Activated CD4-positive, alpha-beta T cell treated with anti-CD3 and anti-CD28 coated beads, Interleukin-10, Interleukin-2, amounts not matched to agents 100 ng/mL and 50 ng/mL, durations not matched to agents 16 hours and 8 hours (primary cell): ENCODE measurements at regions not wholly inside any gene's neighbourhood (a gene's known extent, or its start where the extent isn't known, plus 50 kb on each side); places are given as distances from the start of the nearest gene placed in this dataset.

ENCODE experiments used
- DNase-seq: peaks from one replicate; pipeline ENCODE4 v3.0.0-alpha.2; 2020

DNA sequence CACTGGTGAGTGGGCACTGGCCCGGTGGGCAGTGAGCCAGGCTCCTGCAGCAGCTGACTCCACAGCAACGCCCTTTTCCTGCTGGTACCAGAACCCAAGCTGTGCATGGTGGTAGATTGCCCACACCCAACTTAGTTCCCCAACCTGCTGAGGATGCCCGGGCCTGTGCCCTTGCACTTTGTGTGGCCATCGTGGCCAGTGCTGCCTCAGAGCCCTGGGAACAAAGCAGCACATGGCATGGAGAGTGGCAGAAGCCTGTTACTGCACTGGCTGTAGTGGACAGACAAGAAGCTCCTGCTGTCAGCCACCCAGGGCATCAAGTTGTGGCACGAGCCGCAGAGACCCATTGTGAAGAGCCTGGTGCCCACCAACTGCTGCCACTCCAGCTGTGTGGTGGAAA lies 612.9 kb downstream of the DNAH5 start:
- DNase-seq: no peak

DNA sequence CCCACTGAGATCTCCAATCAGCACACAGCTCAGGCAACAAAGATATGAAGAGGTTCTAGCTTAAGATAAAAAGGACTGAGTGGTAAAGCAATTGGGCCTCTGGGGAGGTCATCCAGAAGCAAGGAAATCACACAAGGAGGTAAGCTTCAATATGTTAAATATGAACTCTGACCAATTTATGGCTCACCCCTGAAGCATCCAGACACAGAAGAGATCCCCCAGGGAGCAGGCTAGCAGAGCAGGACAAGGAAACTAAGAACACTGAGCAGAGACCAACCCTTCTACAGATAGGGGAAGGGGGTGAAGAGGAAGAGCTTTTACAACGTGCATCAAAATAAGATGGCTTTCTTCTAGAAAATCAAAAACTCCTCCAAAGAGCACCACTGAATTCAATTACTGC lies 616.2 kb downstream of the DNAH5 start:
- no peak for DNase-seq

DNA sequence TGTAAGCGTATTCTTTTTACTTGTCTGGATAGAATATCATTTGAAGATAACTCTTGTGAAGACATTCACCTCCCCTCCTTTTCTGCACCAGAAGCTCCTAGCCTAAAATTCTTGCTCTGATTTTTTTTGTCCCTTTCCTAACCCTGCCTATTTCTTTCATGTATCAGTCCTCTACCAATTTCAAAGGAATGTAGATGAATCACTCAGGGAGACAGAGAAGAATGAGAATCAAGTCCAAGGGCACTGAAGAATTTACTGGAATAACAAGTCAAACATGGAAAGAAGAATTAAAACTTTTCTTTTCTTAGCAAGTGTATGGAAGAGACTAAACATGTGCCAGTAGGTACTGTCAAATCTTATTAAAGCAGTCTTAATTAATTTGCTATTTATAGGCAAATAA lies 618.7 kb downstream of the DNAH5 start:
- DNase-seq: no peak

DNA sequence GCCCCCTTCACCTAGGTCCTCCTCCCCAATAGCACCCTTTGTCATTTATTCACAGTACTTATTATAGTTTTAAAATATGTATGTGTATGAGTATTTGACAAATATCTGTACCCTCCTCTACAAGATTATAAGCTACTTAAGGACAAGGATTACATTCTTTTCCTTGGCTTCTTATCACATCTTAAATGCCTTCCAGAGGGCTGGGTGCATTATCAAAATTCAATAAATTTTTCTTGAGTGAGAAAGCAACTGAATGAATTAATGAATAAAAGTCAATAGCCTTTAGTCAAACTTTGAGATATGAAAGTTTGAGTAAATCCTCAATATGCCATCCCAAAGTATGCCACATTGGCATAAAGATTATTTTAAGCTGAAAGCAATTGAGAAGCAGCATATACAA lies 621.7 kb downstream of the DNAH5 start:
- DNase-seq: no peak

DNA sequence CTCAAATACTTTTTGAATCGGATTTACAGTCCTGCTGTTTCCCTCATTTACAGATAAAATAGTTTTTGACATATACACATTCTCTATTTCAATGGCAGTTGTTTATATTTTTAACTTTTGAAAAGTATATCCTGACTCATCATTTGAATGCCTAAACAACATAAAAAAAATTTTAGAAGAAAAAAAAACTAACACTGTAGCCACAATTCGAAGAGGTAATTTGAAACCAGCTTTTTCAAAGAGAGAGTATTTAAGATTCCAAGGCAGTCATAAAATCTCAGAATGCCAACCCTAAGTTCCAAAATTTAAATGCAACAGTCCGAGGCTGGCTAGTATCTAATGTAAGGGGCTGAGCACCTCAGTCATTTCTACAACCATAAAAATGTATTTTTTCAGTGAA lies 626.8 kb downstream of the DNAH5 start:
- no peak for DNase-seq

DNA sequence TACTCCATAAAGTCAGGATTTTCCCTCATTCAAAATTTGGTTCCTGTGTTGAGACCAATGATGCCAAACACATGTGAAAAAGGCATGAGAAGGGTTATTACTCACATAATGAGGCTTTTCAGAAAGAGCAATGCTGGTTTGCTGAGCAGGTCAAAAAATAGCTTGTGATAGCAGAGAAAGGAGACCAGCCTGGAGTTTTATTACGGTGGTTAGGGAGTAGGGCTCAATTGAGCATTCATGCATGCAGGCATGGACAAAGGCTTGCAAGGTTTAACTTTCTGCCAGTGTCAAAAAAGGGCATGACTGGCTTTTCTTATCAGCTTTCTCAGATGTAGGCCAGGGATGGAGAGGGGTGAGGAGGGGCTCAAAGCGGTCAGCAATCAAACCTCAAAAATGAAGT lies 628.3 kb downstream of the DNAH5 start:
- DNase-seq: no peak

DNA sequence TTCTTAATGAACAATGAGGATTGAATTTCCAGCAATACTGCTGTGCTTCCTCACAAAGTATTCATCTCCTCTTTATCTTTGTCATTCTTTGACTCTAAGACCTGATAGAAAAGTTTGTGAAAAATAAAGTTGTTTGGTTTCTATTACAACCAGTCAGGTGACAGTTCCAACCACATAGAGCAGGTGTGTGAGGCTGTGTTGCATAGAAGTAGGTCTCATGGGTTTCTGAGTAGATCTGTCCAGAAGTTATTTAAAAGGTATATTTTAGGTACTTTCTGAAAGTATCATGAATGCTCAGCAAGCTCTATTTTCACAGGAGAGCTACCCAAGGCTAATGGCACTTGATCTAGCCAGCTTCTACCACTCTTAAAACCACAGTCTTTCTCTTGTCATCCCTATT lies 637.0 kb downstream of the DNAH5 start:
- no peak for DNase-seq

DNA sequence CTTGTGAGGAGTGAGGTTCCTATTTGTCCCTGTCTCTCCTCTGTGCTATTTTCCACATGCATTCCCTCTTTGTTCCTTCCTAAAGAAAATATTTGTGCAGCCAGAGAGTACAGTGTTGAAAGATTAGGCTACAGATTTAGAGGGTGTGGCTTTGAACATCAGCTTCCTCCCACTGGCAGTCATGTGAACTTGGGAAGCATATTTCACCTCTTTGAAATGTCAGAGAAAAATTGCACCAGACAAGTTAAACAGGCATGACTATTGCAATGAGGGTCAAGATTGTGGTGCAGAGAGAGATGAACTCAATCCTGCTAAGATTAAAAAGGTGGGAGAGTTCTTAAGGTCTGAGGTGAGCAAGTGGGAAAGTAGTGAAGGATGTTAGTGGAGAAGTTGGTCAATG lies 641.0 kb downstream of the DNAH5 start:
- DNase-seq: no peak

DNA sequence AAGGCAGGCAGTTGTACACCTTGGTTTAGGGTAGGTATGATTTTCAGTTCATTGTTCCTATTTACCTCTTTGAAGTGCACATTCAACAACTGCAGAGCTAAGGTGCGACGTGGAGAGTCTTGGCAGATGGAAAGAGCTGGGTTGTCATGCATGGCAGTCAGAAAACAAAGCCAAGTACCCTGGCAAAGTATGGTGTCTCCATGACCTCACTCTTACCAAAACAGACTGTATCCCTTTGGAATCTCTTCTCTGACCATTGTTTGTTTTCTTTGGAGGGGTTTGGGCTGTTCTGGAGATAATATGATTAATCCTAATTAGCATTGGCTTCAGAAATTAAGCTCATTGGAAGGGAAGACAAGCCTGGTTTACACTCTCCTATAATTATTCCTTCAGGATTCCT lies 665.7 kb downstream of the DNAH5 start:
- no peak for DNase-seq

DNA sequence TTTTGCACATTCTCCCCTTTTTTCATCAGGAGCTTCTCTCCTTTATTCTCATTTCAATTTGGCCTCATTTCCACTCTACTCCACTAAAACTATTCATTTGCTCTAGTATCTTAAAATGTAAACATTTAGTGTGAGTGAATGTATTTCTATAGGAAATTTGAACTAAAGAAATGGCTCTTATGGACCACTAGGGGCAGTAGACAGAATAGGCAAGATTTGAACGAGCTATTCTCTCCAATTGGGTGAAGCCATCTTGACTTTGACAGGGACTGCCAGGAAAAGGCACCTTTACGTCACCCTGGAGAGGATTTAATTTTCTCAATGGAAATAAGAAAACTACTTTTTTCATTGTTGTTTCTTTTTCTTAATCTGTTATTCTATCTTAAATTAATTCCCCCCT lies 666.3 kb downstream of the DNAH5 start:
- DNase-seq: no peak

DNA sequence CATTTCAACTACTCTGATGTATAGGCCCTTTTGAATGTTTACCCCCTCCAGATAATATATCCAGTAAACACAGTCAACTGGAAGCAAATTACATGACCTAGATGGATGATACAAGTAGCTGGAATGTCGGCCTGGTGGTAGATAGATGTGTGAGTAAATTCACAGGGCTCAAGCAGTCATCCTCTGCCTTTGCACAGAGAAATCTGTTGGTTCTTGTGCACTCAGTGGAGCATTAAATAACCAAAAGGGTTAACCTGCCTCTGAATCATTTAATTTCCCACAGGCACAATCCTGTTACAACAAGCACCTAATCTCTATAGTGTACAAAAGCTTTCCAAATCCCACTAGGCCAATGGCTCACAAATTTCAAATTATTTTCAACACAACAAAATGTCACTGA lies 668.3 kb downstream of the DNAH5 start:
- DNase-seq: no peak

DNA sequence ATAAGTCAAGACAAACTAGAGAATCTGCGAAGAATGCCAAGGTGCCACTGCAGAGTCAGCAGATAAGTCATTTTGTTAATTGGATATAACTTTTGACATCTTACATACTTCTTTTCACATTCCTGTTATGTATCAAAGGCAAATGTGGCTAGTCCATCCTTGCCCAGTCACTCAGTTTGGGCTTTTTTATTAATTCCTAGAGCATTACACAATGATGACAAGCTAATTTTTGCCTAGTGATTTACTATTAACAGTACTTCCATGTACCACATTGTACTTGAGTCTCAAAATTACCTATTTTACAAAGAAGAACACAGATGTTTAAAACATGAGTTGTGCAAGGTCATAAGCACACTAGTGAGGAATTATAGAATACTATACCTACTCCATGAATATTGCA lies 680.8 kb downstream of the DNAH5 start:
- no peak for DNase-seq

DNA sequence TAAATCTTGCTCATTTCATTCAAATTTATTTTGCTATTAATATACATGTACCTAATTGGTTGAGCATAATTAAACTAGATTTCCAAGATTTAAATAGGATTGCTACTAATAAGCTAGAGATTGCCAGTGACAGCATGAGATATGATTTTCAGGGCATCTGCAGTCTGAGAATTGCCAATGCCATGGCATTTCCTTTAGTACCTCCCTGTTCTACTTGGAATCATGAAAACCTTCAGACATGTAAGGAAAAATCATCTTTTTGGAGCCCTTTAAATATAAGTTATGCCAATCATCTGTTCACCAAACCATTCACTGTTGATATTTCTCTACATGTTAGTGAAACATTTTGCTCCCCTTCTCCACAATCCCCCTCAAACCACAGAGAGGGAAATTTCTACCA lies 691.4 kb downstream of the DNAH5 start:
- no peak for DNase-seq

DNA sequence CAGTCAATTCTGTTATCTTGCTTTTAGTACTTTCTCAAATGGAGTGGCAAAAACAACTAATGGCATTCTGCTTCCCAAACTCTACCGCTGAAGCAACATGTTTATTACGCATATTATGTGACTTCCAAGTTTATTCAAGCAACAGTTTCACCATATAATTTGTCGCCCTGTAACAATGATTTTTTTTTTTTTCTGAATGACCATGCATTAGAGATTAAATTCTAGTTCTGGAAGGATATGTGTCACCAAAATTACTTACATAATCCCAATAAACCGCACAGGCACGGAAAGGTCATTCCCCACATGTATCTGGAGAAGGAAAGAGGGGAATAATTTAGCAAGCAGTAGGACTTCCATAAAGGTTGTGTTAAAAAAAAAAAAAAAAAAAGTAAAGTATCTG lies 691.8 kb downstream of the DNAH5 start:
- DNase-seq: no peak

DNA sequence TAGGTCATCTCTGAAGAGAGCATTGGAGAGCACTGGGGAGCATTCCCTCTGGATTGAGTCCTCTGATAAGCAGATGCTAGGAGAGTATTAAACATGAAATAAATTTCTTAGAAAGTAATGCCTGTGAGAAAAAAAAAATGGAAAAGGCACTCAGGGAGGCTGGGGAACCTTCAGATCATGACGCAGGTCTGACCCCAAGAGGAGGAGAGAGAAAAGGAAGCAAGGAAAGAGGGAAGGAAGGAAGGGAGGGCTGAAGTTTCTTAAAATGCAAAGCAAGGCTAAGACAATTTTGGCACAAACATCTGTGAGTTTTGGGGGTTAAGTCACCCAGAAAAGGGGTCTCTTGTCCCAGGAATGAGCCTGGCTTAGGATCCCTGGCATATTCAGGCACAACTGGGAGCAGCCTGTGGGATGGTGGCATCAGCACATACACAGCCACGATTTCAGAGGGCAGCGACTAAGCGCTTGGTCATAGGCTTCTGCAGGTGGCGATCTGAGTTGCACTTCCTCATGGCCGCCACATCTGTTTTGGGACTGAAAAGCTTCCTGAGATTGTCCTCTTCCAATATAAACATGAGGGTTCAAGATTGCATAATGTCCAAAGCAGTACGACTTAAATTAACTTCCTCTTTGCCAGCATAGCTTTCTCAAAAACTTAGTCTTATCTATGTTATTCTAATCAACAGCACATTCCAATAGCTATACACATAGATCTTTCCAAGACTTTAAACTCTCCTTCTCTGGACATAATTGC lies 692.7 kb downstream of the DNAH5 start:
- DNase-seq: no peak

DNA sequence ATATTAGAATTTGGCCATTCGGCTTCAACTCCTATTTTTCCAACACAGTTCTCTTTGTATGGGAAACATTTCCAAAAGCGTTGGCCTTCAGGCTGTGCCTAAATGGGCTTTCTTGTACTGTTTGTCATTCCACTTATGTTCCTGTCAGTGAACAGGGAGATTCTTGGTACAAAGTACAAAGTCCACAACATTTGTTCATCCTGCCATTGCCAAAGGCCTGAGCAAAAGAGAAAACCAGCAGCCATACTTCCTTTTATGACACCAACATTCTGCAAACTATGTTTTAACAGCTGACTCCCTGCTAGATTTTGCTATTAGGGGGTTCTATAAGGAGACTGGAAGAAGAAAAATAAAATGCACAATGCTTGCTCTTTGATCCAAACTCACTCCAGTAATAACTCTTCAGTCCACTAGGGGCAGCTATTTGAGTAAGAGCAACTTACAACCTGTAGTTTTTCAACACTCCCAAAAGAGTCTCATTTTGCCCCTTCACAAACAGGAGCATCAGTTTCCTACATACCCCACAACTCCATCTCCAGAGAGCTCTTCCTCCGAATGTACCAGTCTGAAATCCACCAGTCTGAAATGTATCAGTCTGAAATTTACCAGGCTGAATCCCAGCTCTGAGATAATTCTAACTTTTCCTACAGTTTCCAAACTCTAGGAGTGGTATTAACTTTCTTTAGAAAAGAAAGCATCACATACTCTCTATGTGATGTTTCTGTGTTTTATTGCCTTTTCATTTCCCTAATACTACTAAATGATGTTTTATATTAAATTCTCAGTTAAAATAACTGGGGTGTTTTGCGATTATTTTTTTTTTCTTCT lies 693.8 kb downstream of the DNAH5 start:
- DNase-seq: peak; percentile 8

DNA sequence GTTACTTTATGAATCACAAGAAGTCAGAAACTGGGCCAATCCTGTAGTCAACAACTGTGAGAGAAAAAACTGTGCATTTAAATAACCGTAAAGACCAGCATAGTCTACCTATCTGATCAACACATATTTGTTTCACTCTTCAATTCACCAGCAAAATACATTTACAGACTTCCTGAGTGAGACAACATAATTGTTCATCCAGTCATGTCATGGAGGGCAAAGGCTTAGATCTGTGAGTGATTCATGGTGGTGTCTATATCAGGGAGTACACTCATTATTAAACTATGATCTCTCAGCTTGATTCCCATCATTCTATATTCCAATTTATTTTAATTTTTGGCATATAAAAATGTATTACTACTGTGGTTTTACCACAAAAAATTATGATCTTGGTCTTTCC lies 694.6 kb downstream of the DNAH5 start:
- DNase-seq: no peak

DNA sequence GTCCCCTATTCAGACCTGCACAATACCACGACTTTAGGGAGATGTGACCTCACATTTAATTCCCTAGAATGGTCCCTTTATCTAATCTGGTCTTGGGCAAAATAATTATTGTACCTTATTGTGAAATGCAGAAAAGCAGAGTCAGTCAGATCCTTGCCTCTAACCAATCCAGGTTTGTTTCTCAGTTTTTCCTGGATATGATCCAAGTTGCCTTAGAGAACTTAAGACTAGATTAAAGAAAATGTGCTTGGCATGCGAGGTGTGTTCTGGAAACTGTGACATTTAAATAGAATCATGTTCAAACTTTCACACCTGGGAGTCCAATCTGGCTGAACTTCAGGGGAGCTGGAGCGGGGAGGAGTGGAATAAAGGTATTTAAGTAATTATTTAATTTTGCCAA lies 696.2 kb downstream of the DNAH5 start:
- DNase-seq: no peak

DNA sequence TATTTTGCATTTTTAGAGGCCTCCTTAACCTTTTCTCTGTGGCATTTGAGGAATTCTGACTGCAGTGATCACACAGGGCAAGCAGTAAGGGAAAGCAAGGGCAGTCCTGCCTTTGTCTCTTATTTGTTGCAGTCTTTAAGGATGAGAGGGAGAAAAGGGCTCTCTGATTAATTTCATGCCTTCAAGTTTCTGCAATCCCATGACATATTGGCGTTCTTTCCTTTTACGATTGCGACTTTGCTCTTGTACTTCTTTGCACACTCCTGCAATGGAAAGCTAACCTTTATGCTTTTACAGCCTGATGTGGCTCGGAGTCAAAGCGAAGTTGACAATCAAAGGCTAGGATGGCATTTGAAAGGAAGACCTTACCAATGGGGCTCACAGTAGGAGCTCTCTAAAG lies 698.4 kb downstream of the DNAH5 start:
- DNase-seq: no peak

DNA sequence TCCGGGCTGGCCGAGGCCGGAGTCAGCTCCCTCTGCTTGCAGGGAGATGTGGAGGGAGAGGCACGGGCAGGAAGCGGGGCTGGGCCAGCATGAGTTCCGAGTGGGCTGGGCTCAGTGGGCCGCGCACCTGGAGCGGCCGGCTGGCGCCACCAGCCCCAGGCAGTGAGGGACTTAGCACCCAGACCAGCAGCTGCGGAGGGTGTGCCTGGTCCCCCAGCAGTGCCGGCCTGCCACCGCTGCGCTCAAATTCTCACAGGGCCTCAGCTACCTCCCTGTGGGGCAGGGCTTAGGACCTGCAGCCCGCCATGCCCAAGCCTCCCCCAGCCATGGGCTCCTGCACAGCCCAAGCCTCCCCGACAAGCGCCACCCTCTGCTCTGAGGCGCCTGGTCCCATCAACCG lies 700.3 kb downstream of the DNAH5 start:
- DNase-seq: no peak

DNA sequence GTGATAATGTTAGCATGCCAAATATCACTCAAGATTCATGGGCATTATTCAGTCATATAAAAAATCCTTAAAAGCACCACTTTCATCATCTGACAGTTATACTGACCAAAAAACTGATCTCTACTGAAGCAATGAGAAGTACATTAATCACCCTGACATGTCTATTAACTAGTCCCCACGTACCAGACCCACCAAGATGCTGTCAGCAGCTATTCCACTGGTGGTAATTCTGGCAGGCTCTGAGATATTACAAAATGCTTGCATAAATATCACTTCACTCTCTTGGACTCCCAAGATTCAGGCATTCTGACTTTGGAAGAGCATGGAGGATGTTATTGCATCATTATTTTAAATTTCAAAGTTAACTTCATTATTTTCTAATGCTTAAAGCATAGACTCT lies 717.0 kb downstream of the DNAH5 start:
- no peak for DNase-seq

DNA sequence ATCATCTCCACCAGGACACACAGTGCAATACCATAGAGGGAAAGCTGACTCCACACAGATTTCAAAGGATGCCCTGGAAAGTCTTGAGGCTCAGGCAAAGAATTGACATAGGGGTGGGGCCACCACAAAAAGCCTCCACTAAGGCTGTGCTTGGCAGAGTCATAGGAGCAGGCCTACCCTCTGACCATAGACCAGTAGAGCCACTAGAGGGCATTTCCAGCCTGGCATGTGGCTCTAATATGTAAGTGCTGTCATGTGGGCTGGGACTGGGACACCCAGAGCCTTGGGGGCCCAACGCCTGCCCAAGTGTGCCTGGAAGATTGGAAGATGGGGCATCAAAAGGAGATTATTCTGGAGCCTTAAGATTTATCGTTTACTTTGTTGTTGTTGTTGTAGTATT lies 726.0 kb downstream of the DNAH5 start:
- no peak for DNase-seq

DNA sequence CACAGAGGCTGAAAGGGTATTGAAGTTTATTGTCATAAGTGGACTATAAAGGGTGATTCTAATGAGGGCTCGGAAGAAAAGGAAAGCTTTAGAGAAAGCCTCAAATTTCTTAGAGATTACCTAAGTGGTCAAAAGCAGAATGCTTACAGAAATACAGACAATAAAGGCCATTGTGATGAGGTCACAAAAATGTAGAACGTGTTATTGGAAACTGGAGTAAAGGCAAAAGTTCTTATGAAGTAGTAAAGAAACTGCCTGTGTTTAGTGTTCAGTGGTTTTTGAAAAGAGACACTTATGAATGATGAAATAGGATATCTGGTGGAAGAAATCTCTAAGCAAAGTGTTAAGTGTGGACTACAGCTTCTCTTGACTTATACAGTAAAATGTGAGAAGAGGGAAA lies 726.9 kb downstream of the DNAH5 start:
- no peak for DNase-seq

DNA sequence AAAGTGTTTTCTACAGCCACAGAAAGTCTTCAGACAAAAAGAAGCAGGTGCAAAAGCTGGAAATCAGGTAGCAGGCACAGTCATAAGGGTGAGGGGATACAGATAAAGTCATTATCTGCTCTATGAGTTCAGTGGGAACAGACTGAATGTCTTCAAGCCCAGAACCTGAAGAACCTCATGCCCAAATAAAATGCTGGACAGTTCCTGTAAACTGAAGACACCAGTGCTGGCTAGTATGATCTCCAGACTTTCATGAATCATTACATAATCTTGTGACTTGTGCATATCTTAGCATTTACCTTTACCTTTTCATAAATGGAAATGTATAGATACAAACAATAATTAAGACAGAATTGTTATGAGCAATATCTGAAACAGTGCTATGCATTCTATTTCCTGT lies 728.7 kb downstream of the DNAH5 start:
- DNase-seq: no peak

DNA sequence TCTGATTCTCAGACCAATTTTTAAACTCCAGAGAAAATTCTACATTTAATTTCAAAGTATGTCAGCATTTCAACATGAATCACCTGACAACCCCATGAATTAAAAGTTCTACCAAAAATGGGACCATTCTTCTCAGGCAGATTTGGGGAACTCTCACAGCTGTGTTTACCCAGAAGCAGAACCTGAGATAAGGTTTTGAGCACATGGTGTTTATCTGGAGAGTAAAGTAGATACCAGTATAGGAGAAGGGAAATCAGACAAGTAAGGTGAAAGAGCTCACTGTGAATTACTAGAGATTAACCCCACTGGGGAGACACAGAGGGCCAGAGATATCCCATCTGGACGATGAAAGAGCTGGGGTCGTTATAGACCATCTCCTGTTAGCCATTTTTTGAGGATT lies 729.1 kb downstream of the DNAH5 start:
- DNase-seq: no peak
